ENCODE measurements at regions not wholly inside any gene's neighbourhood (a gene's known extent, or its start where the extent isn't known, plus 50 kb on each side); places are given as distances from the start of the nearest gene placed in this dataset.

DNA sequence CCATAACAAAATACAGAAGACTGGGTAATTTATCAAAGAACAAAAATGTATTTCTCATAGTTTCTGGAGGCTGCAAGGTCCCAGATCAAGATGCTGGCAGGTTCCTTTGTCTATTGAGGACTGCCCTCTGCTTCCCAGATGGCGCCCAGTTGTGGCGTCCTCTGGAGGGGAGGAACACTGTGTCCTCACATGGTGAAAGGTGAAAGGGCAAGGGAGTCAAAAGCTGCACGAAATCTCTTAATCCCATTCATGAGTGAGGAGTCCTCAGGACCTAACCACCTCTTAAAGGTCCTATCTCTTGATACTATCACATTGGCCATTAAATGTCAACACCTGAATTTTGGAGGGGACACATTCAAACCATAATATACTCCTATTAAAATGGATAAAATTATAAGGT lies 79.3 kb upstream of the IRF2BP2 start:
- no peak overlapping the region for H3K4me3 Mint-ChIP-seq
- TF ChIP-seq, protein P1, sequence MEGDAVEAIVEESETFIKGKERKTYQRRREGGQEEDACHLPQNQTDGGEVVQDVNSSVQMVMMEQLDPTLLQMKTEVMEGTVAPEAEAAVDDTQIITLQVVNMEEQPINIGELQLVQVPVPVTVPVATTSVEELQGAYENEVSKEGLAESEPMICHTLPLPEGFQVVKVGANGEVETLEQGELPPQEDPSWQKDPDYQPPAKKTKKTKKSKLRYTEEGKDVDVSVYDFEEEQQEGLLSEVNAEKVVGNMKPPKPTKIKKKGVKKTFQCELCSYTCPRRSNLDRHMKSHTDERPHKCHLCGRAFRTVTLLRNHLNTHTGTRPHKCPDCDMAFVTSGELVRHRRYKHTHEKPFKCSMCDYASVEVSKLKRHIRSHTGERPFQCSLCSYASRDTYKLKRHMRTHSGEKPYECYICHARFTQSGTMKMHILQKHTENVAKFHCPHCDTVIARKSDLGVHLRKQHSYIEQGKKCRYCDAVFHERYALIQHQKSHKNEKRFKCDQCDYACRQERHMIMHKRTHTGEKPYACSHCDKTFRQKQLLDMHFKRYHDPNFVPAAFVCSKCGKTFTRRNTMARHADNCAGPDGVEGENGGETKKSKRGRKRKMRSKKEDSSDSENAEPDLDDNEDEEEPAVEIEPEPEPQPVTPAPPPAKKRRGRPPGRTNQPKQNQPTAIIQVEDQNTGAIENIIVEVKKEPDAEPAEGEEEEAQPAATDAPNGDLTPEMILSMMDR (conservative IDR thresholded peaks at IDR 0.05): no peak
- no peaks in the 10 kb centered on the region for H3K27me3 Mint-ChIP-seq (ENCODE audit: low read depth)
- H3K4me1 Mint-ChIP-seq: peaks cover 10% of the 10 kb centered on the region
- no peak for DNase-seq (ENCODE audit: low read depth, low spot score)
- peaks cover 3% of the 10 kb centered on the region for H3K36me3 Mint-ChIP-seq (ENCODE audit: low read depth)
- H3K27ac Mint-ChIP-seq (ENCODE audit: unreplicated experiment): no peak overlapping the region
- peaks cover 5% of the 10 kb centered on the region for H3K9me3 Mint-ChIP-seq

DNA sequence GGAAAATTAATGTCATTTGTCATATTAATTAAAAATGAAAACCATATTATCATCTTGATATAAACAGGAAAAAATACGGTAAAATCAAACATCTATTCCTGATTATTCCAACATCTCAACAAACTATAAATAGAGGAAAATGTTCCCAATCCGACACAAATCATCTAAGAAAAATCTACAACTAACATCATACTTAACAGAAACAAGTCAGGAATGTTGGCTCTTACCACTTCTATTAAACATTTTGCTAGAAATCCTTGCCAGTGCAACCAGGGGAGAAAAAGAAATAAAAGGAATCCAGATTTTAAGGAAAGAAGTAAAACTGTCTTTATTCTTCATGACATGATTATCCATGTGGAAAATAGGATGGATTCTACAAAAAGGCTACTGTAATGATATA lies 77.0 kb upstream of the IRF2BP2 start:
- no peaks in the 10 kb centered on the region for H3K27me3 Mint-ChIP-seq (ENCODE audit: low read depth)
- H3K4me1 Mint-ChIP-seq: peaks cover 19% of the 10 kb centered on the region
- peaks cover 3% of the 10 kb centered on the region for H3K36me3 Mint-ChIP-seq (ENCODE audit: low read depth)
- DNase-seq (ENCODE audit: low read depth, low spot score): no peak
- TF ChIP-seq, protein P1 (conservative IDR thresholded peaks at IDR 0.05): no peak
- no peak overlapping the region for H3K4me3 Mint-ChIP-seq
- no peak overlapping the region for H3K27ac Mint-ChIP-seq (ENCODE audit: unreplicated experiment)
- peaks cover 5% of the 10 kb centered on the region for H3K9me3 Mint-ChIP-seq

DNA sequence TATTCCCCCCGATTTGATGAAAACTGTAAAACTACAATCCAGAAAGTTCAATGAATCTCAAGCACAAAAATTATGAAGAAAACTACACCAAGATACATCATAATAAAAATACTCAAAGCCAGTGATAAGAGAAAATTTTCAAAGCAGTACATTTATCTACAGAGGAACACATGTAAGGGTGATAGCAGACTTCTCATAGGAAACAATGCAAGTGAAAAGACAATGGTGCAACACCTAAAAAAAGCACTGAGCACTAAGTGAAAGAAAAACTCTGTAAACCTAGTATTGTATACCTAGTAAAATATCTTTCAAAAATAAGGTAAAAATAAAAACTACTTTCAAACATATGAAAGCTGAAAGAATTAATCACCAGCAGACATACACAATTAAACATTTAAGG lies 76.1 kb upstream of the IRF2BP2 start:
- no peak for DNase-seq (ENCODE audit: low read depth, low spot score)
- no peaks in the 10 kb centered on the region for H3K27me3 Mint-ChIP-seq (ENCODE audit: low read depth)
- TF ChIP-seq, protein P1 (conservative IDR thresholded peaks at IDR 0.05): no peak
- H3K9me3 Mint-ChIP-seq: peaks cover 5% of the 10 kb centered on the region
- no peak overlapping the region for H3K27ac Mint-ChIP-seq (ENCODE audit: unreplicated experiment)
- H3K36me3 Mint-ChIP-seq (ENCODE audit: low read depth): peaks cover 3% of the 10 kb centered on the region
- H3K4me1 Mint-ChIP-seq: peaks cover 19% of the 10 kb centered on the region
- no peak overlapping the region for H3K4me3 Mint-ChIP-seq

GRCh38 chr1:234684856-234685255 lies 74.9 kb upstream of the IRF2BP2 start:
- H3K9me3 Mint-ChIP-seq: peaks cover 5% of the 10 kb centered on the region
- peaks cover 19% of the 10 kb centered on the region for H3K4me1 Mint-ChIP-seq
- H3K27me3 Mint-ChIP-seq (ENCODE audit: low read depth): no peaks in the 10 kb centered on the region
- no peak overlapping the region for H3K4me3 Mint-ChIP-seq
- TF ChIP-seq, protein P1 (conservative IDR thresholded peaks at IDR 0.05): no peak
- no peak overlapping the region for H3K27ac Mint-ChIP-seq (ENCODE audit: unreplicated experiment)
- no peak for DNase-seq (ENCODE audit: low read depth, low spot score)
- H3K36me3 Mint-ChIP-seq (ENCODE audit: low read depth): peaks cover 3% of the 10 kb centered on the region

GRCh38 chr1:234683861-234684632 lies 74.1 kb upstream of the IRF2BP2 start:
- peaks cover 3% of the 10 kb centered on the region for H3K36me3 Mint-ChIP-seq (ENCODE audit: low read depth)
- peaks cover 15% of the 10 kb centered on the region for H3K4me1 Mint-ChIP-seq
- no peak for DNase-seq (ENCODE audit: low read depth, low spot score)
- H3K9me3 Mint-ChIP-seq: peaks cover 5% of the 10 kb centered on the region
- TF ChIP-seq, protein P1 (conservative IDR thresholded peaks at IDR 0.05): no peak
- no peak overlapping the region for H3K27ac Mint-ChIP-seq (ENCODE audit: unreplicated experiment)
- no peaks in the 10 kb centered on the region for H3K27me3 Mint-ChIP-seq (ENCODE audit: low read depth)
- H3K4me3 Mint-ChIP-seq: no peak overlapping the region

Data from neural crest cell (in vitro differentiated cells).